VCaP (cell line): ENCODE measurements at regions not wholly inside any gene's neighbourhood (a gene's known extent, or its start where the extent isn't known, plus 50 kb on each side); places are given as distances from the start of the nearest gene placed in this dataset.

Experiments
- H3K27ac ChIP-seq: fragments of 450-650 bp; 2 replicates; pipeline ENCODE4 v1.5.1; 2017
- TF ChIP-seq, protein P1 (sequence below): fragments of 450-650 bp; conservative IDR thresholded peaks from 2 replicates; pipeline ENCODE4 v1.5.1; 2017; ENCODE audit warnings: mild to moderate bottlenecking, moderate library complexity

DNA sequence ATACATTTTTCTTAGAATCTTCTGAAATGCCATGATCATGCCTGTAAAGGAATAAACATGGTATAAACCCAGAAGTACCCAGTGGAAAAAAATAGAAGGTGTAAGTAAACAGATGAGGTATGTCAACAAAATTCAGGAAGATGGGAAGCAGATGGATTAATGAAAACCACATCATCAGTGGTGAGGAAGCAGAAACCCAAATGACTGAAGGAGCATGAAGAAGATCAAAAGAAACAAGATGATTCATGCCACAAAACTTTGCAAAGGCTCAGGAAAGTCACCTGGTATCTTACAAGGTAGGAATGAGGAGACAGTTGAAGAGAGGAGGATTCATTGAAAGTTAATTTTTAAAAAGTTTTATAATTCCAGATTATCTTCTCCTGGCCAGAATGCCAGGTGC is 132.8 kb upstream of the PAPPA start:
- TF ChIP-seq, protein P1, sequence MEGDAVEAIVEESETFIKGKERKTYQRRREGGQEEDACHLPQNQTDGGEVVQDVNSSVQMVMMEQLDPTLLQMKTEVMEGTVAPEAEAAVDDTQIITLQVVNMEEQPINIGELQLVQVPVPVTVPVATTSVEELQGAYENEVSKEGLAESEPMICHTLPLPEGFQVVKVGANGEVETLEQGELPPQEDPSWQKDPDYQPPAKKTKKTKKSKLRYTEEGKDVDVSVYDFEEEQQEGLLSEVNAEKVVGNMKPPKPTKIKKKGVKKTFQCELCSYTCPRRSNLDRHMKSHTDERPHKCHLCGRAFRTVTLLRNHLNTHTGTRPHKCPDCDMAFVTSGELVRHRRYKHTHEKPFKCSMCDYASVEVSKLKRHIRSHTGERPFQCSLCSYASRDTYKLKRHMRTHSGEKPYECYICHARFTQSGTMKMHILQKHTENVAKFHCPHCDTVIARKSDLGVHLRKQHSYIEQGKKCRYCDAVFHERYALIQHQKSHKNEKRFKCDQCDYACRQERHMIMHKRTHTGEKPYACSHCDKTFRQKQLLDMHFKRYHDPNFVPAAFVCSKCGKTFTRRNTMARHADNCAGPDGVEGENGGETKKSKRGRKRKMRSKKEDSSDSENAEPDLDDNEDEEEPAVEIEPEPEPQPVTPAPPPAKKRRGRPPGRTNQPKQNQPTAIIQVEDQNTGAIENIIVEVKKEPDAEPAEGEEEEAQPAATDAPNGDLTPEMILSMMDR: no peak
- no peak overlapping the region for H3K27ac ChIP-seq

DNA sequence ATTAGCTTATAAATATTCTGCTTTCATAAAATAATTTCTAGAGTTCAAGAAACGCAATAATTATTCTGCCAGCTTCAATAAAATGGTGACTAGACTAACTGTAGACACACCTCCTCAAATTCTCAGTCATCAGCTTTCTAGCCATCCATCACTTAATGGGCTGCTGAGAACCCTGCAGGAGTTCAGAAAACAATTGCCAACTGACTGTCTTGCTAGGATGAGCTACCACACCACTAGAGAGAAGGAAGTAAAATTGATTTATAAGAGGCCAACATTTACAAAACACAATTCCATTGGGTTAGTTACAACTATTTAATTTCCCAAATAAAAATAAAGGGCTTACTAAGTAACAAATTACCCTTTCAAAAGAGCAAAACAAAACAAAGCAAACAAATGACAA is 126.5 kb upstream of the PAPPA start:
- TF ChIP-seq, protein P1: no peak
- H3K27ac ChIP-seq: no peak overlapping the region

DNA sequence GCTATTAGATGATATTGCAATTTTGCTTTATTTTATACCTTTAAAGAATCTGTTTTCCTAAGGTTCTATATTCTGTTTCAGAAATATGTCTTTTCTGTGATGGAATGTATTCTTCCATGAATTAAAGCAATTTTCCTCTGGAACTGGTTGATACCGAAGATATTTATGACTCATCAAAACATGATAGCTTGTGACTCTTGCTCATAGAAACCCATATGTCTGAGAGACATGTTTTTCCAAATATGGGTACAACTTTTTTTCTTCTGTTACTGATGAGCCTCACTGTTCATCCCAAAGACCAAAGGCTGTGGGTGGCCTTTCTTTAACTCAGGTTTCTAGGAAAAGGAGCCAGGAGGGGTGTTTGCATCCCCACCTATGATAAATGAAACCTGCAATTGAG is 126.1 kb upstream of the PAPPA start:
- H3K27ac ChIP-seq: no peak overlapping the region
- TF ChIP-seq, protein P1: no peak

DNA sequence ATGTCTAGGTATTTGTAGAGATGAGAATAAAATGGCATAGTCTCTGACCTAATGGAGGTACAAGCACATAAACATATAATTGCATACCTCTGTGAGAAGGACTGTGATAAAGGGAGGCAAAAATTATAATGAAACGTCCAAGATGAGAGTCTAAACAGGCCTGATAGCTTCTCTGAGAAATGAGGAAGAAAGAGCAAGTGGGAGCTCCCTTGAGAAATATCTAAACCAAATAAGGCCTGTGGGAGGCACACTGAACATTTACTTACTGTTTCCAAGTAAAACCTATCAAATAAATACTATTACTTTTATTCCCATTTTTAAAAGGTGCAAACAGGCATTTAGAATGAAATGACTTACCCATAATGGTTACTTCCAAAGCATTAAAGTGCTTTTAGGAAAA is 125.6 kb upstream of the PAPPA start:
- TF ChIP-seq, protein P1: no peak
- no peak overlapping the region for H3K27ac ChIP-seq

DNA sequence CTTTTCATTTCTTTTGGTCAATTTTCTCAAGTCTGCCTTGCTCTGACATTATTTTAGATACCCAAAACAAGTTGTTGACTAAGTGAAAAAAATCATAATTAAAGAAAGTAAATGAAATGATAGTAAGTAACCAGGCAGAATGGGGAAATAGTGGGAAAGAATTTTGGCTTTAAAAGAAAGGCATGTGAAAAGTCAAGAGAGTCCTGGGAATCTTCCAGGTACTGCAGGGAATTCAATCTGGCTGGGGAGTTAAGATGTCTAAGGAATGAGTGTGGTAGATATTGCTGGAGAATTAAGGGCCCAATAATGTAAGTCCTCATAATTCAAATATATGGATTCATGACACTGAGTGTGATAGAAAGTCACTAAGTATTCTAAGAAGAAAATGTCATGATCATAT is 123.1 kb upstream of the PAPPA start:
- TF ChIP-seq, protein P1: no peak

DNA sequence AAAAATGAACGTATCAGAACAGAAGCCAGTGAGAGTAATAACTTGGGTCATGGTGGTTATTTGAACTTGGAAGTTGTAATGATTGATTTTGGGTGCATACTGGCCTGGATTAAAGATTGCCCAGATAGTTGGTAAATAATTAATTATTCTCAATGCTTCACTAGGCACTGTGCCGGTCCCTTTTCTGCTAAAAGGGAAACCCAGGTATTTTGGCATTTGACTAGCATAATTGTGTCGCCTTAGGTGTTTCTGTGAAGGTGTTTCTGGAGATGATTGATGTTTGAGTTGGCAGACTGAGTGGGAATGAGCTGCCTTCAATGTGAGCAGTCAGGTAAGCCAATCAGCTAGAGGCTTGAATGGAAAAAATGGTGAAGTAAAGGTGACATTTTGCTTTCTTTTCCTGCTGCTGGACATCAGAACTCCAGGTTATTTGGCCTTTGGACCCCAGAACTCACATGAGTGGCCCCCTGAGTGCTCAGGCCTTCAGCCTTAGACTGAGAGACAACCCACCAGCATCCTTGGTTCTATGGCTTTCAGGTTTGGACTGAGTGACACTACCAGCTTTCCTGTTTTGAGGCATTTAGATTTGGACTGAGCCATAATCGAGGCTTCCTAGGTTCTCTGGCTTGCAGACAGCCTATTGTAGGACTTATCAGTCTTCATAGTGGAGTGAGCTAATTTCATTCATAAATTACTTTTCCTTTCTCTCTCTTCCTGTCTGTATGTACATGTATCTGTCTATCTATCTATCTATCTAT is 120.7 kb upstream of the PAPPA start:
- H3K27ac ChIP-seq: no peak overlapping the region
- TF ChIP-seq, protein P1: no peak

More for the DNA sequence above, 123.1 kb upstream of the PAPPA start:
- H3K27ac ChIP-seq: no peak overlapping the region

DNA sequence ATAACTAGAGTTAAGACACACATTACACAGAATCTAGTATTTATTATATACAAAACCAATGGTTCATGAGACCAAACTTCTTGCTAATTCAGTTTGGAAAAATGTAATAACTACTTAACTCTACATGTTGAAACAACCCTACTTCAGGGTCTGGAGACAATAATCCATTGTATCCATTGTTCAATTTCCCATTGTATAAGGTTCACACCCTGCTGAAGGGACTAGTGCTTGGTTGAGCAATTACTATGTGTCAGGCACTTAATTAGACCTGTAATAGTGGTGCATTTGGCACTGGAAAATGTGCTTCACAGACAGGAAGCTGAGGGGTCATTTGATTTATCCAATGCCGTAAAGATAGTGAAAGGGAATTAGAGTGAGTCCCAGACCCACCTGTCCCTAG is 114.3 kb upstream of the PAPPA start:
- TF ChIP-seq, protein P1: no peak
- no peak overlapping the region for H3K27ac ChIP-seq
